Left forelimb (tissue), 1 donor: ENCODE measurements at regions not wholly inside any gene's neighbourhood (a gene's known extent, or its start where the extent isn't known, plus 50 kb on each side); places are given as distances from the start of the nearest gene placed in this dataset.
"Not testable (repeated sequence)": the region's sequence is repeated elsewhere in the genome, so short reads cannot be mapped to it uniquely, and the experiment has no call there.

Source experiments
- DNase-seq: peaks from one replicate; pipeline ENCODE4 v3.0.0-alpha.2; 2018; ENCODE audit warnings: low spot score

- no peak for DNase-seq
These were observed 409.3 kb downstream of the AGTPBP1 start for GRCh38 chr9:85332487-85332886.

GRCh38 chr9:85331626-85332025 lies 410.1 kb downstream of the AGTPBP1 start:
- DNase-seq = no peak

DNA sequence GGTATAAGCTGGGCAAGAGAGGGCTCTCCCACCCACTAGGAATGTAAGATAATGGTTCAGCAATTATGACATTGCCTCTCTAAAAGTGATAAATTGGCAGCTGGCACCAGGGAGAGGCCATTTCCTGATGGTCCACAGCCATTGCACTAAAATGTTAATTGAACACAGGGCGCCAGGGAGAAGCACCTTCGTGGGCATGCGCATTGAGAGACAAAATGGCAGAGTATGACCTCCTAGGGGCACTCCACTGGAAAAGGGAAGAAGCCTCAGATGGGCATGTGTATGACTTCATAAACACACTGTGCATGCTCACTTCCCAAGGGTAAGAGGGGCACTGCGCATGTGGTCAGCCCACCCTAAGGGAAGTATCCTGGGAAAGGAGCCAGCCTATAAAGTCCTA lies 419.2 kb downstream of the AGTPBP1 start:
- DNase-seq = no peak

- no peak for DNase-seq
These were observed 420.2 kb downstream of the AGTPBP1 start for GRCh38 chr9:85321561-85321960.

DNA sequence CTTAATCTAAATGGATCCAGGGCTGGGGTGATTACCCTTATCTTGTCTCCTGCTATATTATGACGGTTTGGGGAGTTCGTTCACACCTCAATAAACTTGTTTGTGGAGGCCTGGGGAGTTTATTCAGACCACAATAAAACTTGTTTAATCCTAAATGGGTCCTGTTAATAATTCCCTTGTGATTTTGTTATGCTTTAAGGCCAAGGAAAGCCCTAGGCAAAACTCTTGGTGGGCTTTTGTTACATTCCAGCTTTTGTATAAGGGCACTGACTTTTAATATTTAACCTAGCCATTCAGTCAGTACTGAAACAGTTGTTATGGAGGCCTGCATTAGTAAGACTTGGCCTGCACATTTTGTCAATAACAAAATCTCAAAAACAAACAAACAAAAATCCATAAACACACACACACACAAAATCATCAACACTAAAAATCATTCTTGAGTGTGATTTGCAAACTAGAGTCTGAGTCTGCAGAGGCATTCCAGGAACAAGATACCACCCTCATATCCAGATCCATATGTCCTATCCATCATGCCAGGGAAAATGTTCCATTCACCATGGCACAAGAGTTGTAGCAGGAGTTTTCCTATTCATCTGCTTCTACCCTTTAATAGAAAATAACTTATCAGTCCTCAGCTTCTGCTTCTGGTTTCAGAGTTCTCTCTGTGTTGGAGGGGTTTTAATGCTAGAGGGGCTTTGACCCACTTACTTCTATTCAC lies 421.7 kb downstream of the AGTPBP1 start:
- no peak for DNase-seq

GRCh38 chr9:85315535-85315934 lies 426.2 kb downstream of the AGTPBP1 start:
- not testable (repeated sequence) for DNase-seq

DNA sequence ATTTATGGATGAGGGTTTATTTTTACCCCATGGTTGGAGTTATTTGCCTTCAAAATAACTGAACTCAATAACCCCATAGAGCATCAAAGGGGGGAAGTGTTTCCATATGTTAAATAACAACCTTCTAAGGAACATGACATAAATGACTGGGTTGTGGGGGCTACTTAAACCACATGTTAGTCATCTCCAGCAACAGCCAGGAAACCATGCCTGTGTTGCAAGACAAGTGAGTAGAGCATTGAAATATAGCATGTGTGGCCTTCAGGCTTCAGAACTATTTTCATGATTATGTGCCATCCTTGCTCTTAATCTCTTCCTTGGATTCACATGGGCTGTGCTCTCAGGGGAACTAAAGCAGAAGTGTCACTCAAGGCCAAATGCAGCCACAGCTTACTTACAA lies 431.2 kb downstream of the AGTPBP1 start:
- DNase-seq = no peak

GRCh38 chr9:85303757-85304134 lies 438.0 kb downstream of the AGTPBP1 start:
- DNase-seq = no peak

DNA sequence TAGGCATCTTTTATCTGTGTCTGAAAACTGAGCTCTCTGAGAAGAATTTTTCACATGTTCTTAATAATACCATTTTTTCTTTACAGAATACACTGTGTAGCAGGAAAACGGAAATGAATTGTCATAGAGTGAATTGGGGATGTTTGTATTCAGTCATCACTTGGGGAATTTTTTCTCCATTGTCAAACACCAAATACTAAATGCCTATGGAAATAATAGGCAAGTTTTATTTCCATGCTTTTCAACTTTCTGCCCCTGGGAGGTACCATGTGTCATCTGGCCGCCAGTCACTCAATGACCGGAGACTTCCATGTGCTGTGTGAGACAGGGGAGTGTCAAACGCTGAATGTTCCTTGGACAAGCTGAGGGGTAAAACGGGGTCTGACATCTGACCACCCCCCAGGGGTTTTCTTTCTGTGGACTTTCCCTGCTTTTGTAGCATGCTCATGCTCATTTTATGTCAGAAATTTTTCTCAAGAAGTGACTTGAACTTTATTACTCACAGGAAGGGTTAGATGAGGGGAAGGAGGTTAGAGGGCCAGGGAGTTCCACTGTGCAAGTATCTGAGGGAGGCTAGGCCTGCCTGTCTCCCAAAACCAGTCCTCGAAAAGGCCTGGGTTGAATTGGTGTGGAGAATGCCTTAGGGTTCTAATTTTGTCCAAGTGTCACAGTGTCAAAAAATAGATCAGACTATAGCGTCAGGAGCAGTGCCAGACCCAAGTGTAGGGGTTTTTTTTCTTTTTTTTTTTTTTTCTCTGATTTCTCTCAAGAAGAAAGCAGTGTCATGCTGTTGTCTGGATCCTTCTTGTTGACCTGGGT lies 438.6 kb downstream of the AGTPBP1 start:
- DNase-seq = no peak

GRCh38 chr9:85298499-85298898 lies 443.3 kb downstream of the AGTPBP1 start:
- no peak for DNase-seq

DNA sequence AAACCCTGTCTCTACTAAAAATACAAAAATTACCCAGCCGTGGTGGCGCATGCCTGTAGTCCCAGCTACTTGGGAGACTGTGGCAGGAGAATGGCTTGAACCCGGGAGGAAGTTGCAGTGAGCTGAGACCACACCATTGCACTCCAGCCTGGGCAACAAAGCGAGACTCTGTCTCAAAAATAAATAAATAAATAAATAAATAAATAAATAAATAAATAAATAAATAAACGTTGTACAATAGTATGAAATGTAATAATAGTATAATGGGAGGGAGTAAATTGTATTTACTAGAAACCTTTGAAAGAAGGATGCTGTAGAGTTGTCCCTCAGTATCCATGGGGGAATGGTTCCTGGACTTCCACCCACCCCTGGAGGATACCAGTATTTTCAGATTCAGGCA lies 446.5 kb downstream of the AGTPBP1 start:
- DNase-seq = not testable (repeated sequence)

- no peak for DNase-seq
These were observed 449.5 kb downstream of the AGTPBP1 start for GRCh38 chr9:85292261-85292660.

DNA sequence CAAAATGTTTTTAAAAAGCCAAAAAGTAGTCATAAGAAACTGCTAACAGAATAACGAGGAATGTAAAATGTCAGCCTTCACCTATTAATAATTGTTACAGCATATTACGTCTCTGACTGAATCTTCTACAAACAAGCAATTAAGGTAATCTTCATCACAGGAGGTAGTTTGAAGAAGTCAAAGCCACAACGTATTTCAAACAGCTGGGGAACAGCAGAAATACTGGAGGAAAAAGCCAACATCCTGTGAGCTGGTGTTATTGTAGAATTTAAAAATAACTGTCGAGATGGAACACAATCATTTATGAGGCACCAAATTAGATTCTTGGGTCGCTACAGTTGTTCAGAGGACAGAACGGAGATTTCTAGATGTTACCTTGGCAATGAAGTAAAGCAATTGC lies 450.5 kb downstream of the AGTPBP1 start:
- DNase-seq = no peak

DNA sequence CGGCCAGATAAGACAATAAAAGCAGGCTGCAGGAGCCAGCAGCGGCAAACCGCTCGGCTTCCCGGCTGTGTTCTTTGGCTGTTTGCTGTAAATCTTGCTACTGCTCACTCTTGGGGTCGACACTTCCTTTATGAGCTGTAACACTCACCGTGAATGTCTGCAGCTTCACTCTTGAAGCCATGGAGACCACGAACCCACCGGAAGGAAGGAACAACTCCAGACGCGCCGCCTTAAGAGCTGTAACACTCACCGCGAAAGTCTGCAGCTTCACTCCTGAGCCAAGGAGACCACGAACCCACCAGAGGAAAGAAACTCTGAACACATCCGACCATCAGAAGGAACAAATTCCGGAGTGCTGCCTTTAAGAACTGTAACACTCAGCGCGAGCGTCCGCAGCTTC lies 451.7 kb downstream of the AGTPBP1 start:
- DNase-seq = no peak

DNA sequence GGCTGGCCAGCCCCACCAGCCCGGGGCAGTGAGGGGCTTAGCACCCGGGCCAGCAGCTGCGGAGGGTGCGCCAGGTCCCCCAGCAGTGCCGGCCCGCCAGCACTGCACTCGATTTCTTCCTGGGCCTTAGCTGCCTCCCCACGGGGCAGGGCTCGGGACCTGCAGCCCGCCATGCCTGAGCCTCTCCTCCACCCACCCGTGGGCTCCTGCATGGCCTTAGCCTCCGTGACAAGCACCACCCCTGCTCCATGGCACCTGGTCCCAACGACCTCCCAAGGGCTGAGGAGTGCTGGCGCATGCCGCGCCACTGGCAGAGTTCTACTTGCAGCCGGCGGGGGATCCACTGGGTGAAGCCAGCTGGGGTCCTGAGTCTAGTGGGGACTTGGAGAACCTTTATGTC lies 452.6 kb downstream of the AGTPBP1 start:
- DNase-seq = no peak

GRCh38 chr9:85283421-85283820 lies 458.3 kb downstream of the AGTPBP1 start:
- no peak for DNase-seq

- no peak for DNase-seq
These were observed 463.0 kb downstream of the AGTPBP1 start for GRCh38 chr9:85278769-85279168.

GRCh38 chr9:85276741-85277140 lies 465.0 kb downstream of the AGTPBP1 start:
- no peak for DNase-seq

DNA sequence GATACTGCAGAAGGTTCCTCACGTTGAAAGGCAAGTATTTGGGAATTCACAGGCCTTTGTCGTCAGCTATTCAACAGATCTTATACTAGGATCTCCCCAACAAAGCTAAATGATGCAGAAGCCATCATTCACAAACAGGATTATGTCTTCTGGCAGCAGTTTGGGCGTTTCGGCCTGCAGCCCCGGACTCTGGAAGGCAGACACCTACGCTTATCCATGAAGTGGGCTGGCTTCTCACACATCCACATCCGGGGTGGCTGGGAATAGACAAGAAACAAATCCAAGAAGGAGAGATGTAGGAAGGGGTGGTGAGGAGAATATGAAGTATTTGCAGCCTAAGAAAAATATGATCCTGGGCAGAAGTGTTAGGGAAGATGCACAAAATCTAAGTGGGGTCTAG lies 471.9 kb downstream of the AGTPBP1 start:
- no peak for DNase-seq

DNA sequence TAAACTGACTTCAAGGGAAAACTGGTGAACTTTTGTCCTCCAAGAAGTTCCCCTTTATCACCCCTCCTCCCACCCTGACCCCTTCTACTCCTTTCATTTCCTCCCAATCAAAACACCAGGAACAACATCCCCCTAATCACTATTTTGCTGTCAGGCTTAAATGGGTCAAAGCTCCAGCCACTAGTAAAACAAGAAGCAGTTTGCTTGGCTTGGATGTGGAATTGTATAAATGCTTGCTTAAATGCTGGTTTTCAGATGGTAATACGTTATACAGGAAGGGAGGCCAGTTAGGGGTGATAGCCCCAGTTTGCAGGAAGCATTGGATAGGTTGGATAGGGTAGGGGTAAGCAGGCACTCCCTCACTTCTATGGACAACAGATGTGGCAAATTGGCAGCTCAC lies 473.6 kb downstream of the AGTPBP1 start:
- no peak for DNase-seq

GRCh38 chr9:85264695-85265094 lies 477.1 kb downstream of the AGTPBP1 start:
- no peak for DNase-seq

GRCh38 chr9:85263288-85263687 lies 478.5 kb downstream of the AGTPBP1 start:
- DNase-seq = no peak

GRCh38 chr9:85262333-85262732 lies 479.4 kb downstream of the AGTPBP1 start:
- no peak for DNase-seq
